ENCODE measurements at regions not wholly inside any gene's neighbourhood (a gene's known extent, or its start where the extent isn't known, plus 50 kb on each side); places are given as distances from the start of the nearest gene placed in this dataset.

GRCh38 chr15:36362509-36362915 is 216.9 kb upstream of the CDIN1 start:
- Histone ChIP-seq H3K36me3 (ENCODE audit: control insufficient read depth, insufficient read depth, low read length) (no peaks in the 10 kb centered on the region), H3K4me1 (no peaks in the 10 kb centered on the region), H3K27me3 (replicated peaks; ENCODE audit: control insufficient read depth, insufficient read depth, low read length) (no peaks in the 10 kb centered on the region), H3K4me3 (ENCODE audit: low read depth, low read length) (no peak overlapping the region), H3K9me3 (no peaks in the 10 kb centered on the region)
- no peak for DNase-seq
- H3K27ac Mint-ChIP-seq (ENCODE audit: unreplicated experiment) = no peak overlapping the region
- H3K4me3 Mint-ChIP-seq (ENCODE audit: unreplicated experiment) = no peak overlapping the region
- no peaks in the 10 kb centered on the region for H3K4me1 Mint-ChIP-seq (ENCODE audit: low read depth, unreplicated experiment)
- POLR2A ChIA-PET = no interaction called here
- no peaks in the 10 kb centered on the region for H3K36me3 Mint-ChIP-seq (ENCODE audit: insufficient read depth, unreplicated experiment)
- H3K27me3 Mint-ChIP-seq (ENCODE audit: insufficient read depth, unreplicated experiment) = no peaks in the 10 kb centered on the region
- no TSS peak for BruUV-seq (replicated peaks)
- CTCF ChIA-PET = no interaction called here
- intact Hi-C loops (cut with micrococcal nuclease; ENCODE audit: unreplicated experiment) = no loop called here
- TF ChIP-seq CTCF (IDR thresholded peaks at IDR 0.05; ENCODE audit: insufficient read depth in 1 of 2, low read depth in 1 of 2, low read length in 1 of 2, severe bottlenecking in 1 of 2, unreplicated experiment in 1 of 2) = no peak
- H3K9me3 Mint-ChIP-seq (ENCODE audit: unreplicated experiment) = no peaks in the 10 kb centered on the region

GRCh38 chr15:36363335-36363734 is 216.1 kb upstream of the CDIN1 start:
- no peak overlapping the region for H3K4me3 ChIP-seq (ENCODE audit: low read depth, low read length)
- Mint-ChIP-seq H3K27ac (ENCODE audit: unreplicated experiment) (no peak overlapping the region), H3K36me3 (ENCODE audit: insufficient read depth, unreplicated experiment) (no peaks in the 10 kb centered on the region), H3K27me3 (ENCODE audit: insufficient read depth, unreplicated experiment) (no peaks in the 10 kb centered on the region), H3K4me3 (ENCODE audit: unreplicated experiment) (no peak overlapping the region), H3K9me3 (ENCODE audit: unreplicated experiment) (no peaks in the 10 kb centered on the region), H3K4me1 (ENCODE audit: low read depth, unreplicated experiment) (no peaks in the 10 kb centered on the region)
- no peak for DNase-seq
- H3K4me1 ChIP-seq = no peaks in the 10 kb centered on the region
- intact Hi-C loops (cut with micrococcal nuclease; ENCODE audit: unreplicated experiment) = no loop called here
- no peaks in the 10 kb centered on the region for H3K36me3 ChIP-seq (ENCODE audit: control insufficient read depth, insufficient read depth, low read length)
- BruUV-seq (replicated peaks) = no TSS peak
- H3K9me3 ChIP-seq = no peaks in the 10 kb centered on the region
- ChIA-PET CTCF (no interaction called here), POLR2A (no interaction called here)
- no peak for TF ChIP-seq CTCF (IDR thresholded peaks at IDR 0.05; ENCODE audit: insufficient read depth in 1 of 2, low read depth in 1 of 2, low read length in 1 of 2, severe bottlenecking in 1 of 2, unreplicated experiment in 1 of 2)
- no peaks in the 10 kb centered on the region for H3K27me3 ChIP-seq (replicated peaks; ENCODE audit: control insufficient read depth, insufficient read depth, low read length)

- ChIA-PET POLR2A (no interaction called here), CTCF (no interaction called here)
- Mint-ChIP-seq H3K27me3 (ENCODE audit: insufficient read depth, unreplicated experiment) (no peaks in the 10 kb centered on the region), H3K9me3 (ENCODE audit: unreplicated experiment) (no peaks in the 10 kb centered on the region), H3K27ac (ENCODE audit: unreplicated experiment) (no peak overlapping the region), H3K36me3 (ENCODE audit: insufficient read depth, unreplicated experiment) (no peaks in the 10 kb centered on the region), H3K4me1 (ENCODE audit: low read depth, unreplicated experiment) (no peaks in the 10 kb centered on the region), H3K4me3 (ENCODE audit: unreplicated experiment) (no peak overlapping the region)
- no TSS peak for BruUV-seq (replicated peaks)
- no peaks in the 10 kb centered on the region for H3K9me3 ChIP-seq
- no peaks in the 10 kb centered on the region for H3K4me1 ChIP-seq
- H3K27me3 ChIP-seq (replicated peaks; ENCODE audit: control insufficient read depth, insufficient read depth, low read length) = no peaks in the 10 kb centered on the region
- H3K4me3 ChIP-seq (ENCODE audit: low read depth, low read length) = no peak overlapping the region
- intact Hi-C loops (cut with micrococcal nuclease; ENCODE audit: unreplicated experiment) = no loop called here
- TF ChIP-seq CTCF (IDR thresholded peaks at IDR 0.05; ENCODE audit: insufficient read depth in 1 of 2, low read depth in 1 of 2, low read length in 1 of 2, severe bottlenecking in 1 of 2, unreplicated experiment in 1 of 2) = no peak
- no peak for DNase-seq
- H3K36me3 ChIP-seq (ENCODE audit: control insufficient read depth, insufficient read depth, low read length) = no peaks in the 10 kb centered on the region
Measured at GRCh38 chr15:36364377-36364776, 215.0 kb upstream of the CDIN1 start.

Measured in Caco-2 (cell line).